ENCODE measurements at regions not wholly inside any gene's neighbourhood (a gene's known extent, or its start where the extent isn't known, plus 50 kb on each side); places are given as distances from the start of the nearest gene placed in this dataset.

- Mint-ChIP-seq H3K36me3 (ENCODE audit: low read depth) (no peaks in the 10 kb centered on the region), H3K4me3 (no peak overlapping the region), H3K27me3 (ENCODE audit: low read depth) (no peaks in the 10 kb centered on the region), H3K9me3 (peaks cover 3% of the 10 kb centered on the region), H3K4me1 (ENCODE audit: low read depth) (no peaks in the 10 kb centered on the region), H3K27ac (no peak overlapping the region)
- DNase-seq, result no peak
- CTCF ChIA-PET, result no interaction called here
- intact Hi-C loops (cut with micrococcal nuclease), result no loop called here
These were observed 183.5 kb downstream of the HNMT start for GRCh38 chr2:138147796-138148195.

GRCh38 chr2:138155304-138155703 is 191.0 kb downstream of the HNMT start:
- Mint-ChIP-seq H3K9me3 (no peaks in the 10 kb centered on the region), H3K27ac (no peak overlapping the region)
- CTCF ChIA-PET, result no interaction called here

GRCh38 chr2:138157372-138157771 is 193.1 kb downstream of the HNMT start:
- CTCF ChIA-PET, result interaction anchor here (1.0 kb wide), 1 partner anchor 318 kb away, joined by 3 read pairs; no protein-coding TSS in a partner anchor
- Mint-ChIP-seq H3K9me3 (no peaks in the 10 kb centered on the region), H3K27ac (no peak overlapping the region), H3K36me3 (ENCODE audit: low read depth) (no peaks in the 10 kb centered on the region), H3K4me1 (ENCODE audit: low read depth) (no peaks in the 10 kb centered on the region), H3K27me3 (ENCODE audit: low read depth) (no peaks in the 10 kb centered on the region), H3K4me3 (no peak overlapping the region)
- no peak for DNase-seq
- intact Hi-C loops (cut with micrococcal nuclease), result no loop called here

More at GRCh38 chr2:138155304-138155703, 191.0 kb downstream of the HNMT start:
- Mint-ChIP-seq H3K27me3 (ENCODE audit: low read depth) (no peaks in the 10 kb centered on the region), H3K36me3 (ENCODE audit: low read depth) (no peaks in the 10 kb centered on the region), H3K4me1 (ENCODE audit: low read depth) (no peaks in the 10 kb centered on the region), H3K4me3 (no peak overlapping the region)
- intact Hi-C loops (cut with micrococcal nuclease), result no loop called here
- no peak for DNase-seq

- CTCF ChIA-PET, result no interaction called here
- Mint-ChIP-seq H3K36me3 (ENCODE audit: low read depth) (no peaks in the 10 kb centered on the region), H3K27ac (no peak overlapping the region), H3K4me3 (no peak overlapping the region), H3K9me3 (peaks cover 10% of the 10 kb centered on the region), H3K27me3 (ENCODE audit: low read depth) (no peaks in the 10 kb centered on the region), H3K4me1 (ENCODE audit: low read depth) (no peaks in the 10 kb centered on the region)
- no peak for DNase-seq
- intact Hi-C loops (cut with micrococcal nuclease), result no loop called here
These were observed 206.2 kb downstream of the HNMT start for GRCh38 chr2:138170485-138170884.

- no peaks in the 10 kb centered on the region for H3K27me3 Mint-ChIP-seq (ENCODE audit: low read depth)
- H3K9me3 Mint-ChIP-seq, result peaks cover 8% of the 10 kb centered on the region
- no peak overlapping the region for H3K4me3 Mint-ChIP-seq
- intact Hi-C loops (cut with micrococcal nuclease), result no loop called here
- CTCF ChIA-PET, result no interaction called here
- no peak overlapping the region for H3K27ac Mint-ChIP-seq
- no peaks in the 10 kb centered on the region for H3K36me3 Mint-ChIP-seq (ENCODE audit: low read depth)
- H3K4me1 Mint-ChIP-seq (ENCODE audit: low read depth), result no peaks in the 10 kb centered on the region
- no peak for DNase-seq
These were observed 207.0 kb downstream of the HNMT start for GRCh38 chr2:138171244-138171643.

- Mint-ChIP-seq H3K27me3 (ENCODE audit: low read depth) (no peaks in the 10 kb centered on the region), H3K27ac (no peak overlapping the region), H3K9me3 (no peaks in the 10 kb centered on the region), H3K4me1 (ENCODE audit: low read depth) (no peaks in the 10 kb centered on the region), H3K4me3 (no peak overlapping the region), H3K36me3 (ENCODE audit: low read depth) (no peaks in the 10 kb centered on the region)
- intact Hi-C loops (cut with micrococcal nuclease), result no loop called here
- DNase-seq, result no peak
- CTCF ChIA-PET, result no interaction called here
These were observed 210.8 kb downstream of the HNMT start for GRCh38 chr2:138175066-138175465.

GRCh38 chr2:138176862-138177439 is 212.7 kb downstream of the HNMT start:
- intact Hi-C loops (cut with micrococcal nuclease), result no loop called here
- H3K4me1 Mint-ChIP-seq (ENCODE audit: low read depth), result no peaks in the 10 kb centered on the region
- no peak for DNase-seq
- CTCF ChIA-PET, result no interaction called here
- H3K9me3 Mint-ChIP-seq, result no peaks in the 10 kb centered on the region
- no peaks in the 10 kb centered on the region for H3K27me3 Mint-ChIP-seq (ENCODE audit: low read depth)
- H3K27ac Mint-ChIP-seq, result no peak overlapping the region
- no peaks in the 10 kb centered on the region for H3K36me3 Mint-ChIP-seq (ENCODE audit: low read depth)
- no peak overlapping the region for H3K4me3 Mint-ChIP-seq

- no peak overlapping the region for H3K4me3 Mint-ChIP-seq
- CTCF ChIA-PET, result no interaction called here
- H3K27me3 Mint-ChIP-seq (ENCODE audit: low read depth), result no peaks in the 10 kb centered on the region
- H3K27ac Mint-ChIP-seq, result no peak overlapping the region
- no peak for DNase-seq
- no peaks in the 10 kb centered on the region for H3K4me1 Mint-ChIP-seq (ENCODE audit: low read depth)
- no peaks in the 10 kb centered on the region for H3K9me3 Mint-ChIP-seq
- no peaks in the 10 kb centered on the region for H3K36me3 Mint-ChIP-seq (ENCODE audit: low read depth)
- intact Hi-C loops (cut with micrococcal nuclease), result no loop called here
These were observed 213.4 kb downstream of the HNMT start for GRCh38 chr2:138177693-138178092.

GRCh38 chr2:138180692-138181386 is 216.6 kb downstream of the HNMT start:
- CTCF ChIA-PET, result no interaction called here
- Mint-ChIP-seq H3K4me3 (no peak overlapping the region), H3K27ac (no peak overlapping the region), H3K4me1 (ENCODE audit: low read depth) (no peaks in the 10 kb centered on the region), H3K9me3 (no peaks in the 10 kb centered on the region), H3K36me3 (ENCODE audit: low read depth) (no peaks in the 10 kb centered on the region), H3K27me3 (ENCODE audit: low read depth) (no peaks in the 10 kb centered on the region)
- no peak for DNase-seq
- intact Hi-C loops (cut with micrococcal nuclease), result no loop called here

GRCh38 chr2:138182250-138182936 is 218.1 kb downstream of the HNMT start:
- no peak overlapping the region for H3K27ac Mint-ChIP-seq
- no peaks in the 10 kb centered on the region for H3K27me3 Mint-ChIP-seq (ENCODE audit: low read depth)
- CTCF ChIA-PET, result no interaction called here
- H3K36me3 Mint-ChIP-seq (ENCODE audit: low read depth), result no peaks in the 10 kb centered on the region
- H3K4me1 Mint-ChIP-seq (ENCODE audit: low read depth), result no peaks in the 10 kb centered on the region
- no peak for DNase-seq
- H3K9me3 Mint-ChIP-seq, result no peaks in the 10 kb centered on the region
- intact Hi-C loops (cut with micrococcal nuclease), result no loop called here
- no peak overlapping the region for H3K4me3 Mint-ChIP-seq

GRCh38 chr2:138182937-138183312 is 218.7 kb downstream of the HNMT start:
- CTCF ChIA-PET, result no interaction called here
- Mint-ChIP-seq H3K27me3 (ENCODE audit: low read depth) (no peaks in the 10 kb centered on the region), H3K36me3 (ENCODE audit: low read depth) (no peaks in the 10 kb centered on the region), H3K4me3 (no peak overlapping the region), H3K4me1 (ENCODE audit: low read depth) (no peaks in the 10 kb centered on the region), H3K27ac (no peak overlapping the region), H3K9me3 (no peaks in the 10 kb centered on the region)
- no peak for DNase-seq
- intact Hi-C loops (cut with micrococcal nuclease), result no loop called here

GRCh38 chr2:138183705-138184104 is 219.4 kb downstream of the HNMT start:
- H3K27ac Mint-ChIP-seq, result no peak overlapping the region
- CTCF ChIA-PET, result no interaction called here
- H3K4me3 Mint-ChIP-seq, result no peak overlapping the region
- DNase-seq, result no peak
- intact Hi-C loops (cut with micrococcal nuclease), result no loop called here
- no peaks in the 10 kb centered on the region for H3K4me1 Mint-ChIP-seq (ENCODE audit: low read depth)
- no peaks in the 10 kb centered on the region for H3K9me3 Mint-ChIP-seq
- no peaks in the 10 kb centered on the region for H3K27me3 Mint-ChIP-seq (ENCODE audit: low read depth)
- H3K36me3 Mint-ChIP-seq (ENCODE audit: low read depth), result no peaks in the 10 kb centered on the region

- no peak overlapping the region for H3K27ac Mint-ChIP-seq
- CTCF ChIA-PET, result no interaction called here
- no peak for DNase-seq
- H3K9me3 Mint-ChIP-seq, result no peaks in the 10 kb centered on the region
- H3K4me3 Mint-ChIP-seq, result no peak overlapping the region
- intact Hi-C loops (cut with micrococcal nuclease), result no loop called here
- no peaks in the 10 kb centered on the region for H3K4me1 Mint-ChIP-seq (ENCODE audit: low read depth)
- H3K27me3 Mint-ChIP-seq (ENCODE audit: low read depth), result no peaks in the 10 kb centered on the region
- H3K36me3 Mint-ChIP-seq (ENCODE audit: low read depth), result no peaks in the 10 kb centered on the region
These were observed 220.2 kb downstream of the HNMT start for GRCh38 chr2:138184428-138184827.

Measured in activated naive CD4-positive, alpha-beta T cell treated with anti-CD3 and anti-CD28 coated beads for 36 hours (primary cell).